ENCODE measurements at regions not wholly inside any gene's neighbourhood (a gene's known extent, or its start where the extent isn't known, plus 50 kb on each side); places are given as distances from the start of the nearest gene placed in this dataset.

DNA sequence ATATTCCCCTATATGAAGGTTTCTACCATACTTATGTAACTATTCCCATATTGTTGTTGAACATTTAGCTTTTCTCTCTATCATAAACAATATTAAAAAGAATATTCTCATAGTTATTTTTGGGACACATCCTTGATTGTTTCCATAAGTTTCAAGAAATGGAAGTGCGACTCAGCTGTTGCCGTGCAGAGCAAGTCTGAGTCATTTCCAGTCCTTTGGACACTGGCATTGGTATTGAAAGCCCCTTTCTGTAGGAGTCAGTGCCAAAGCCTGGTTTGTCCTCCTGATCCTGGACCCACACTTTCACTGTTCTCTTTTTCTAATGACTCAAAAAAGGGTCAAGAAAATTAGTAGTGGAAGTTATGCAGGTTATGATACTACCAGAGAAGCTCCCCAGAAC is 108.3 kb upstream of the DIAPH2 start:
- TF ChIP-seq, protein P1, sequence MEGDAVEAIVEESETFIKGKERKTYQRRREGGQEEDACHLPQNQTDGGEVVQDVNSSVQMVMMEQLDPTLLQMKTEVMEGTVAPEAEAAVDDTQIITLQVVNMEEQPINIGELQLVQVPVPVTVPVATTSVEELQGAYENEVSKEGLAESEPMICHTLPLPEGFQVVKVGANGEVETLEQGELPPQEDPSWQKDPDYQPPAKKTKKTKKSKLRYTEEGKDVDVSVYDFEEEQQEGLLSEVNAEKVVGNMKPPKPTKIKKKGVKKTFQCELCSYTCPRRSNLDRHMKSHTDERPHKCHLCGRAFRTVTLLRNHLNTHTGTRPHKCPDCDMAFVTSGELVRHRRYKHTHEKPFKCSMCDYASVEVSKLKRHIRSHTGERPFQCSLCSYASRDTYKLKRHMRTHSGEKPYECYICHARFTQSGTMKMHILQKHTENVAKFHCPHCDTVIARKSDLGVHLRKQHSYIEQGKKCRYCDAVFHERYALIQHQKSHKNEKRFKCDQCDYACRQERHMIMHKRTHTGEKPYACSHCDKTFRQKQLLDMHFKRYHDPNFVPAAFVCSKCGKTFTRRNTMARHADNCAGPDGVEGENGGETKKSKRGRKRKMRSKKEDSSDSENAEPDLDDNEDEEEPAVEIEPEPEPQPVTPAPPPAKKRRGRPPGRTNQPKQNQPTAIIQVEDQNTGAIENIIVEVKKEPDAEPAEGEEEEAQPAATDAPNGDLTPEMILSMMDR (IDR thresholded peaks at IDR 0.05; ENCODE audit: poor library complexity), result no peak
- TF ChIP-seq EZH2phosphoT487 (IDR thresholded peaks at IDR 0.05; ENCODE audit: low read depth, severe bottlenecking, unreplicated experiment) (no peak), EZH2 (IDR thresholded peaks at IDR 0.05; ENCODE audit: borderline replicate concordance) (no peak)
